ENCODE measurements at regions not wholly inside any gene's neighbourhood (a gene's known extent, or its start where the extent isn't known, plus 50 kb on each side); places are given as distances from the start of the nearest gene placed in this dataset.
"Not testable (repeated sequence)": the region's sequence is repeated elsewhere in the genome, so short reads cannot be mapped to it uniquely, and the experiment has no call there.

DNA sequence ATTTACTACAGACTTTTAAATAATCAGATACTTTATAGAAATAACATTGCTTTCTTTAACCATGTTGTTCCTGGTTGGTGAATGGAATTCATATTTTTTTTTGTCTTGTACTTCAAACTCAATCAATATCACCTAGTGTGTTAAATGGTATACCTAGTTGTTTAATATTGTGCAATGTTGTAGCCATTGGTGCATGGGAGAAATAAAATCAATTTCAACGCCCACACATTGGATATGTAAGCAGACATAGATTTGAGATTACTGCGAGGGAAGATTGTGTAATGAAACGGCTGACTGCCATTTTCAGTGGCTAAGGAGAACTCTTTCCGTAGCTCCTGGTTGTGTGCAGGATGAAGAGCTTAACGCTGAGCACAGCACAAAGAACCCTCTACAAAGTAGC lies 626.1 kb downstream of the TMEM182 start:
- peak; percentile 53 for DNase-seq

DNA sequence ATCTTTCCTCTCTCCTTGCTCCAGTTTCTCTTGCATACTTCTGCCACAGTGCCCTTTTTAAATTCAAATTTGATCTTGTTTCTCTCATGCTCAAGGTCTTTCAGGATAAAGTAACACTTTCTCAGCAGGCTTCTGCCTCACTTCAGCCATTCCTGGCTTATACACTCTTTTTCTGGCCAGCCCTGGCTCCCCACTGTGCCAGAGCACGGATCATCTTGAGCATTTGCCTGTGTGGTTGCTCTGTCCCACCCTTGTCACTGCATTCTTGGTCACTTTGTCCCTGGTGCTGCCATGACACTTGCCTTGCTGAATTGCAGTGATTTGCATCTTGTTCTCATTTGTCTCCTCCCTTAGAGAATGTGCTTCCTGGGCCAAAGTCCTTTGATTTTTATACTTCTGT lies 634.3 kb downstream of the TMEM182 start:
- no peak for DNase-seq

DNA sequence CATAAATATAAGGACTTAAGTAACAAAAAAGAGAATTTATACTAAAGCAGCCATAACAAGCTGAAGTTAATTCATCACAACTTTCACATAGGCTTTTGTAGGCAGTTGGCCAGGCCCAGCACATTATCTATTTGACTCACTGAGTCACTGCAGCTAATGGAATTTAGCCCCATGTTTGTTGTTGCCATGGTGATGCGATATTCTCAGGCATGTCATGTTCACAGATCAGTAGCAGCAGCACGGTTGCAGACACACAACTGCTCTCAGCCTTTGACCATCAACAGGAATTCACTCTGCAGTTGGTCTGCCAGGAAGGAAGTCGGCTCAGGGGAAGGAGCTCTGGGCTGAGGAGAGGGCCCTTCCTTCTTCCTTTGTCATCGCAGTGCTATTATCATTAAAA lies 639.8 kb downstream of the TMEM182 start:
- no peak for DNase-seq

DNA sequence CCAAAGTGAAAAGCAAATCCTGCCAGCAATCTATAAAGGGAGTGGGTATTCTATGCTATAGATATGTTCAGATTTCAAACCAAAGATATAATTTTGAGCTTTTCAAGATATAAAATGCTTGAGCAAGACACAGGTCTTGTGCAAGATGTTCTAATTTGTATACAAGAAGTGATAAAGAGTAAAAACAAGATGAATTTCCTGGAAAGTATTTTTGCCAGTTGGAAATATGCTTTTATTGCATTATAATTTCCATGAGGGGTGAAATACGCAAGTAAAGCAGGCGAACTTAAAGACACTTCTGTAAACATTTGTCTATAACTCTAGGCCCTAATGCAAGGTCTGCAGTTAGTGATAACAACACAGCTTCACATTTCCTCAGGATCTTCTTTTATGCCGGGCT lies 640.5 kb downstream of the TMEM182 start:
- no peak for DNase-seq

DNA sequence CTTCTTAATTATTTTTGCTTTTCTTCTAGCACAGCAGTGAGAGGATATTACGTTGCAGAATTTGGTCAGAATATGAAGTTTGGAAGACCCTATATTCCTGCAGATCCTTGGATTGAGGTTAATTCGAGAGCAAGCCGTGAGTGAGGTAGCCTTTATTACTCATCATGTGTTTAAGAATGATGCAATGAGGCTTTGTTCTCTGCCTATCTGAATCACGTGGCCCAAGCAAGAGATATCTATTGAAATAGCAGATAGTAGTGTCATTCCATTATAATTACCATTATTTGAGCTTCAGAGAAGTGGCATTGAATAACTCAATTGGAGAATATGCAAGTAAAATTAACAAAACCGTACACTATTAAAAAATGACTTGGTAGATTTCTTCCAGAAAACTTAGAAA lies 641.1 kb downstream of the TMEM182 start:
- no peak for DNase-seq

DNA sequence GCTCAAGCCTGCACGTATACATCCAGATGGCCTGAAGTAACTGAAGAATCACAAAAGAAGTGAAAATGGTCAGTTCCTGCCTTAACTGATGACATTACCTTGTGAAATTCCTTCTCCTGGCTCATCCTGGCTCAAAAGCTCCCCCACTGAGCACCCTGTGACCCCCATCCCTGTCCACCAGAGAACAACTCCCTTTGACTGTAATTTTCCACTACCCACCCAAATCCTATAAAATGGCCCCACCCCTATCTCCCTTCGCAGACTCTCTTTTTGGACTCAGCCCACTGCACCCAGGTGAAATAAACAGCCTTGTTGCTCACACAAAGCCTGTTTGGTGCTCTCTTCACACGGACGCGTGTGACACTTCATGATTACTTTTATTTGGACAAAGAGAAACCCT lies 641.6 kb downstream of the TMEM182 start:
- not testable (repeated sequence) for DNase-seq

DNA sequence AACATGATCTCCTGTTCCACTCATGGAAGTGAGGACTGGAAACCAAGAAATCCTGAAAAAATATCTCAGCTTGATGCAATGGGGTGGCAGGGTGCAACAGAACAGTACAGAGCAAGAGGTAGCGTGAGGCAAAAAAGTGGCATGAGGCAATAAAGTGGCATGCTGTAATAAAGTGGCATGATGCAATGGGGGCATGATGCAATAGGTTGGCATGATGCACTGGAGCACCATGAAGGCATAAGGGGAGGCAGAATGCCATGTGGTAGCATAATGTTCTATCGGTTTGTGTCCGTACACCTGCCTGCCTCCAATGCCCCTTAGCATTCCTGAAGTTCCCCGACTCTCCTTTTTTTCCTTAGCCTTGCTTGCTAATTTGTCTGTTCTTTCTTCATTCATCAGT lies 648.4 kb downstream of the TMEM182 start:
- DNase-seq, result no peak

DNA sequence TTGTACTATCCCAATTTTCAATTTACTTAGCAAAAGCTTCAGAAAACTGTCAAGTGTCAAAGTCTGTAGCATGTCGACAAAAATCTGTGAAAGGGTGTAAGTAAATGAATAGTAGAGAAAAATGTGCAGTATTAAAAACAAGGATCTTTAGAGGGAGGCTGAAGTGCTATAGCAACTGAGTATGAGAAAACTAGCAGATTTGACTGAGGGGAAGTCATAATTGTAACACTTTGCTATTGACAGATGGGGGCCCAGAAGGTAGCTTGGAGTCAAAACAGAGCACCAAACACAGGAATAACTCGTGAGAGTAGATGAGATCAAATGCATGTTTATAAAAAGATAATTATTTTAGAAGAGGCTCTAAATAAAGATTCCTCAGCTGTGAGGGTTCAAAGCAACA lies 657.7 kb downstream of the TMEM182 start:
- no peak for DNase-seq

DNA sequence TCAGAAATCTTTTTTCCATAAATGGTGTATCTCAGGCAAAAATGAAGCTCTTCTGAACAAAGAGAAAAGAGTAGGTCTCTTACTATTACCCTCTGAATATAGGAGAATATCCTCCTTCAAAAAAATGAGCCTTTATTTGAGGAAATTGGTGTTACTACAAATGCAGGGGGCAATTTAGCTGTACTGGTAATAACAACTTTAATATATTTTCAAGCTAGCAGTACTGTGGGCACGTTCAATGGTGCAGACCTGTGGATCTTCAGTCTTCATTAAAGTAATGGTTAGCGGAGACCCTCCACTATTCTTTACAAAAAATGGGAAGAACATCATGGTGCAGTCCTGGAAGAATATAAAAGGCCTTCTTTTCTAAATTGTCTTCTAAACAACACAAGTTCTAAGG lies 661.3 kb downstream of the TMEM182 start:
- no peak for DNase-seq

DNA sequence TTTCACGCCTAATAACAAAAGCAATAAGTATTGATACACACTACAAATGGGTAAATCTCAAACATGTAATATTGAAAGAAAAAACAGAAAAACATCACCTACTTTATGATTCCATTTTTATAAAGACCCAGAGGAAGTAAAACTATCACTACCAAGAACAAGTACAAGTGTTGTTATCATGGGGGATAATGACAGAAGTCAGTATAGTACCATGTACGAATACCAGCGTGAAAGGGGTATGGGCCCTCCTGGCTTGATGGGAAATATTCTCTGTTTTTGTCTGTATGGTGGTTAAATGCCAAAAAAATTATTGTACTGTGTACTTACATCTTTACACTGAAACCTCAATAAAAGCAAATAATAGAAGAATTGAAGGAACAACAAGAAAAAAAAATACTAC lies 665.7 kb downstream of the TMEM182 start:
- no peak for DNase-seq

DNA sequence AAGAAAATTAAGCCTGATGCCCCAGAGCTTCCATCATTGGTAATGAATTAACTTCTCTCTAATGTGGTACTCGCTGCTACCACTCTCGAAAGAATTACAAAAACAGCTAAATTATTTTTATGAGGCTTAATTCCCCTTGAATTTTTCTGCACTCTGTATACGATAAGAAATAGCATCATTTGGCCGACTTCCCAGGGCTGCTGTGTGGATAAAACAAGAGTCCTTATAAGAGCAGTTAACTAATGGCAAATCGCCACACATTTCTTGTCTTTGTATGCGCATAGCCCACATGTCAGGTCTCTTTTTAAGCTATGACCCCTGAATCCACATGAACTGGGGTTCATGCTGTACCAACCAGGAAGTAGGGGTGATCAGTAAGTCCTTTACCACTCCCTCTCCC lies 668.4 kb downstream of the TMEM182 start:
- DNase-seq, result no peak

DNA sequence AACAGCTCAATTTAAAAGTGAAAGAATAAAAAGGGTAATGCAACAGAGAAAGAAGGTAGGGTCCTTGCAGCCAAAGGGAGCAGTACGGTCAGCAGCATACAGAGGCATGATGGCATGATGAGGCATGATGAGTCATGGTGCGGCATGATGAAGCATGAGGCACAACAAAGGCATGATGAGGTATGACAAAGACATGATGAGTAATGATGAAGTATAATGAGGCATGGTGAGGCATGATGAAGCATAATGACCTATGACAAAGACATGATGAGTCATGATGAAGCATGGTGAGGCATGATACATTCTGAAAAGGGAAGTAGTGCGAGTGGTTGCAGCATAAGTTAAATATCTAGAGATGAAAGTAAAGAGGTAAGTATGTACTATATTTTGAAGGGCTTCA lies 673.2 kb downstream of the TMEM182 start:
- DNase-seq, result no peak

DNA sequence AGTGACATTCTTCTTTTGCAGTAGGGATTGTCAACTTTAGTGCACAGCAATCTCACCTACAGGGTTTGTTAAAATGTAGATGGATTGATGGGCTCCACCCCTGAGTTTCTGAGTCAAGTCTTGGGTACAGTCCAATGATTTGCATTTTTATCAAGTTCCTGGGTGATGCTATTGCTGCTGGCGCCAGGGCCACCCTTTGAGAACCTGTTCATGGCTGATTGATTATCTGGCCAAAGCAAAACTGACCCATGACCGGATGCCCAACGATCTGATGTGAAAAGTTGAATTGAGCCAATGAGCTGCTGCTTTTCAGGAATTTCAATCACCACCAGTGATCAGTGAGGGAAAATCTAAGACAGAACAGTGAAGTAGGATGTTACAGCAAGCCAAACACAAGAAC lies 675.3 kb downstream of the TMEM182 start:
- no peak for DNase-seq

DNA sequence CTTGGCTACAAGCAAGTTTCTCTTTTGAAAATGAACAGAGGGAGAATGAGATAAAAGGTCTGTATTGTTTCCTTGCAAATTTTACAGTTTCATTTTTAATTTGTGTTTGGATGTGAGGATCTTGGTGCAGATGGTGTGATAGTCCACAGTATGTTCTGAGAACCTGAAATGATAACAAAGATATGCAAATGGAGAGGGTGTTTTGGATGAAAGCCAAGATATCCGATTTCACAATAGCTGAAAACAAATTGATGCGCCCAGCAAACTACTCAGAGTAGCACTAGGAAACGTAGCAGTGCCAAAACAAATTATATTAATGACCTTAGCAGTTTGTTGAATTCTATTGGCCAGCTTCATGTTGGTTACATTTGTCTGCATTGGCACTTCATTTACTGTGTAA lies 683.5 kb downstream of the TMEM182 start:
- DNase-seq, result peak; percentile 95

DNA sequence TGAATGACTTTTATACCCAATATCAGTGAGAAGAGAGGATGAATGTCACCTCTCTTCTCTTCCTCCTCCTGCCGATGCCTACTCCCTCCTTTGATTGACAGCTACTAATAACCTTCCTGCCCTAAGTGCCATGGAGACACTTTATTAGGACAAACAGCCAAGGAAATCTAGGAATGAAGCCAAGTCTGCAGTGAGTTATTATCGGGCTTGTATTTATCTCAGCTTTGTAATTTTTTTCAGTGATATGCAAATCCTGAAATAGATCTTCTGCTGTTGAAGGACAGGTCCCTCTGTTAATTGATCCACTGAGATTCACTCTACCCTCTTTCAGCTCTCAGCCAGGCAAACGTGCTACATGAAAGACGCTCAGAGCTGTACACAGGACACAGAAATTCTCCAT lies 686.7 kb downstream of the TMEM182 start:
- DNase-seq, result peak; percentile 82

DNA sequence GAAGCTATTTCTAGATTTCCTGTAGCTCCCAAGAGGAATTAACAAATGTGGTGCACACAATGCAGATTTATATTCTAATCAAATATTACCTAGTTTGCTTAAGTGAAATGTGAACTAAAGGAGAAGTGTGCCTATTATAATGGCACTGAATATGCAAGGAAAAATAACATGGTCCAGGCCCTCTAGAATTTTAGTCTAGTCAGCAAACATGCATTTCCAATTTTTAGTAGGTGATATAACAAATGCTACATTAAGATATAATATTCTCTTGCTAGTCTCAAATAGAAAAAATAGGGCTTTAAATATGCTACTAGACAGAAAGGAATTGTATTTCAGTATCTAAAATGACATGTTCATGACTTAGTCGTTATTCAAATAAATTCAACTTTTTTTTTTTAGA lies 689.5 kb downstream of the TMEM182 start:
- DNase-seq, result no peak

DNA sequence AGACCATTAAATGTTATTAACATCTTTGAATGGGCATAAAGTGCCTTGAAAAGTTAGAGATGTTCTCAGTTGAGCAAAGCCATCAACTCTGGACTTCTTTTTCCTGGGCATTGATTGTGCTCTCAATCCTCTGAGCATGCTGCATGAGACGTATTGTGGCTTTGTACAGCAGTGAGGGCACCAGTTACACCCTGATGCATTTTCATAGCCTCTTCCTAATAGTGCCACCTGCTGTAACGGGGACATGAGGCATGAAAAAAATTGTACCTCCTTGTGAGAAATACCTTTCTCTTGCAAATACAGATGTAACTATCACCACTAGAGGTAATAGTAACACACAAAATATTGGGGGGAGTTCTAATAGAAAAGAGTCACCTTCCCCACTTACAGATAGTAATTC lies 697.5 kb downstream of the TMEM182 start:
- no peak for DNase-seq

DNA sequence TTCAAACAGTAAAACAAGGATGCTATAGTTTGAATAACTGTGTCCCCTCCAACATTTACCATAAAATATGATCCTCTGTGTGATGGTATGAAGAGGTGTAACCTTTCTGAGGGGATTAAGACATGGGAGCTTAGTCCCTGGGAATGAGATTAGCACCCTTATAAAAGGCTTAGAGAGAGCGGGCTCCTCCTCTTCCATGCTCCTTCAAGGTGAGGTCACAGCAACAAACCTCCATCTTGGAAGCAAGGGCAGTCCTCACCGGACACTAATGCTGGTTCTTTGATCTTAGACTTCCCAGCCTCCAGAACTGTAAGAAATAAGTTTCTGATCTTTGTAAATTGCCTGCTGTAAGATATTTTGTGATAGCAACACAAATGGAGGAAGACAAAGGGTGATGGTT lies 700.3 kb downstream of the TMEM182 start:
- DNase-seq, result no peak

DNA sequence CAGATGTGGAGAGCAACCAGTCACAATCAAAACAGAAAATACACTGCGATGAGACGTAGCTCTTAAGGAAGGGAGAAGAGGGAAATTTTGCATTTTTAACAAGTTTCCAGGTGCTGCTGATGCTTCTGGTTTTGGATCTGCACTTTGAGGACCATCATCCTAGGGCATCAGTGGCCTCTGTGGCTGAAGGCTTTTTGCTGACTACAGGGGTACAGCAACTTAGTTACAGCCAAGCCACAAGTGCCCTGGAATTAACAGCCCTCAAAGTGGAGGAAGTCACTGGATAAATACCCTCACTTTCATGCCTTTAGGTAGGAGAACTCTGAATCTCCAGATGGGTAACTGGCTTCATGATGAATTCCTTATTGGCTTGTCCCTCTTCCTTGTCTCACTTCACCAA lies 700.9 kb downstream of the TMEM182 start:
- no peak for DNase-seq

DNA sequence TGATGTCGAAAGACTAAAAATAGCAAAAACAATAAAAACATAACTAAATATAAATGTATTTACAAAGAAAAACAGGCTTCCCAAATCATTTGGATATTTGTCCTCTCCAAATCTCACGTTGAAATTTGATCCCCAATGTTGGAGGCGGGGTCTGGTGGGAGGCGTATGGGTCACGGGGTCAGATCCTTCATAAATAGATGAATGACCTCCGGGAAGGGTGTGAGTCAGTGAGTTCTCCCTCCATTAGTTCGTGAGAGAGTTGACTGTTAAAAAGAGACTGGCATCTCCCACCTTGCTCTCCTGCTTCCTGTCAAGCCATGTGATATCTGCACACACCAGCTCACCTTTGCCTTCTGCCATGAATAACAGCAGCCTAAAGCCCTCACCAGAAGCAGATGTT lies 703.0 kb downstream of the TMEM182 start:
- DNase-seq, result no peak

DNA sequence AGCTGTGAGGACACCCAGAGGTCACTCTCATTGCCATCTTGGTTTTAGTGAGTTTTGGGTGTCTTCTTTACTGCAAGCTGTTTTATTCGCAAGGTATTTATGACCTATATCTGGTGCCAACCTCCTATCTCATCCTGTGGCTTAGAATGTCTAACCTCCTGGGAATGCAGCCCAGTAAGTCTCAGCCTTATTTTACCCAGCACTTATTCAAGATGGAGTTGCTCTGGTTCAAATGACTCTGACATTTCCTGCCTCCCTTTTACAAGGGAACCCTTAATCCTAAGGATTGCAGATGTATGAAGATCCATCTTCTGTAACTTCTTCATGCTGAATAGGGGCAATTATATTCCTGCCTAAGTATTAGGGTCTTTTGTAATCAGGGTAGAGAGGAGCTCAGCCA lies 708.0 kb downstream of the TMEM182 start:
- DNase-seq, result no peak

DNA sequence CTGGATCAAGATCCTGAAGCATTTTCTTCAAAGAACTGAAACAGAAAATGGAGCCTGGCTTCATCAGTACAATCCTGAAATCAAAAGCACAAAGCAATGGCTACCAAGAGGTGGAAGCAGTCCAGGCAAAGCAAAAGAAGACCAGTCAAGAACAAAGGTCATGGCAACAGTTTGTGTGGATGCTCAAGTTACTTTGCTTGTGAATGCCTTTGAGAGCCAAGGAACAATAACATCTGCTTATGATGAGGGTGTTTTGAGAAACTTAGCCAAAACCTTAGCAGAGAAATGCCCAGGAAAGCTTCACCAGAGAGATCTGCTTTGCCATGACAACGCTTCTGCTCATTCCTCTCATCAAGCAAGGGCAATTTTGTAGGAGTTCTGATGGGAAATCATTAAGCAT lies 723.1 kb downstream of the TMEM182 start:
- DNase-seq, result no peak

DNA sequence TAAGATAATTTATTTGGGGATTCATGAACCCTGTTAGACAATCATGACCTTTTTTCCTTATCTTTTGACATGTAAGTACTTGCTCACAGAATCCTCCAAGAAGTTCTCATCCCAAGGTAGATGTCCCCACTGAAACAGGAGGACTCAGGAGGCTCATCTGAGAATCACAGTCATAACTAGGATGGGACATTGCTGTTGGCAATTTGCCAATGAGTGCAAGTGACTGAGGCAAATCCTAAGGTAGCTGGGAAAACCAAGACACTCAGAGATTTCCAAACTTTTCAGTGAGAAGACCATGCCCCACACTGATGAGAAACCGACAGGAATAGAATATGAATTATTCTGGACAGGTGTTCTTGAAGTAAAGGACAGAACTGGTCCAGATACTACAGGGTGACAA lies 735.0 kb downstream of the TMEM182 start:
- DNase-seq, result no peak

DNA sequence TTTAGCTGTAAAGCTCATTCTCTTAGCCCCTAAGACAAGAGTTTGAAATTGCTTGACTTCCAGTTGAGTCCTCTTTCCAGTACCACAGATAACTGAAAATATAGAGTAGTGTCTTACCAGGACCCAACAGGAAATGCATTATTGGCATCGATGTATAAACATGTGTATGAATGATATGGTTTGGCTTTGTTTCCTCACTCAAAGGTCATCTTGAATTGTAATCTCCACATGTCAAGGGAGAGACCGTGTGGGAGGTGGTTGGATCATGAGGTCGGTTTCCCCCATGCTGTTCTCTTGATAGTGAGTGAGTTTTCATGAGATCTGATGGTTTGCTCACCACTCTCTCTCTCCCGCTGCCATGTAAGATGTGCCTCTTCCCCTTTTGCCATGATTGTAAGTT lies 745.0 kb downstream of the TMEM182 start:
- no peak for DNase-seq

DNA sequence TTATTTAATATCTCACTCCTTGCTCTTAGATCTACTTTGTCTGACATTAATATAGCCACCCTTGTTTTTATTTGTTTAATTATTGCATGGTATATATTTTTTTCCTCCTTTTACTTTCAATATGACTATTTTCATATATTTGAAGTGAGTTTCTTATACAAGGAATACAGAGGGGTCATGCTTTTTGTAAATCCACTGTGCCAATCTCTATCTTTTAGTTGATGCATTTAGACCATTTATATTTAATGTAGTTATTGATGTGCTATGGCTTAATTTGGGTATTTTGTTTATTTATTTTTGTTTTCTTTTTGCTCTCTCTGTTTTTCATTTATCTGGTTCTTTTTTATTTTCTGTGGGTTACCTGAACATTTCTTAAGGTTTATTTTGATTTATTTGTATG lies 750.6 kb downstream of the TMEM182 start:
- no peak for DNase-seq

DNA sequence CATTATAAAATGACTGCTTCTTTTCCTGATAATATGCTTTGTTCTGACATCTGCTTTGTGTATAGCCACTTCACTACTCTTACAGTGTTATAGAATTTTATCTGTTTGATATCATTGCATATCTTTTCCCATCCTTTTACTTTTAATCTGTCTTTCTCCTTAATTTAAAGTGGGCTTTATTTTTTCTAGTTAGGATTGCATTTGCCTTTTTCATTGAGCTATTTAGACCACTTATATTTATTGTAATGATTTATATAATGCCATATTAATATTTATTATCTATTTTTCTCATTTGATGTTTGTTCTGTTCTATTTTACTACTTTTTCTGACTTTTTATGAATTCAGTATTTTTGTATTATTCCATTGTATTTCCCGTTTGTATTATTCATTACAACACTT lies 758.7 kb downstream of the TMEM182 start:
- DNase-seq, result no peak

Measured in NCI-H510A treated with DMSO at 0.1 percent for 48 hours (cell line).